Thoracic aorta (tissue), 2 donors: ENCODE measurements at regions not wholly inside any gene's neighbourhood (a gene's known extent, or its start where the extent isn't known, plus 50 kb on each side); places are given as distances from the start of the nearest gene placed in this dataset.

ENCODE experiments used
- ATAC-seq: fragments of 150-250 bp; one replicate; pipeline ENCODE4 v1.8.0; 2017; ENCODE audit warnings: low read depth; ENCODE audit not compliant: insufficient number of reproducible peaks, low FRiP score
- DNase-seq: peaks from one replicate; pipeline ENCODE4 v3.0.0-alpha.2; 2020; ENCODE audit warnings: low spot score
- H3K27ac ChIP-seq, 2 donors: fragments of 200-600 bp; sonication (generic); 1 replicate in 1 of 2; 2 replicates in 1 of 2; pipeline ENCODE4 v1.5.1; 2016; ENCODE audit warnings: mild to moderate bottlenecking in 2 of 2, moderate library complexity in 2 of 2
- H3K27me3 ChIP-seq: fragments of 200-600 bp; sonication (generic); replicated peaks from 2 replicates; pipeline ENCODE4 v1.6.0; 2016; ENCODE audit warnings: mild to moderate bottlenecking; ENCODE audit not compliant: insufficient read depth
- H3K36me3 ChIP-seq: fragments of 200-600 bp; sonication (generic); one replicate; pipeline ENCODE4 v1.5.1; 2016
- H3K4me1 ChIP-seq, 2 donors: fragments of 200-600 bp; sonication (generic); 1 replicate in 1 of 2; 2 replicates in 1 of 2; pipeline versions ENCODE4 v1.5.1 to v1.6.0; 2016; ENCODE audit warnings: low read depth in 2 of 2, mild to moderate bottlenecking in 1 of 2; ENCODE audit not compliant: control insufficient read depth in 1 of 2
- H3K4me3 ChIP-seq: fragments of 200-600 bp; sonication (generic); 2 replicates; pipeline ENCODE4 v1.5.1; 2016; ENCODE audit warnings: mild to moderate bottlenecking
- H3K9me3 ChIP-seq: fragments of 200-600 bp; sonication (generic); 2 replicates; pipeline ENCODE4 v1.5.1; 2016
- CTCF ChIP-seq: fragments of 200-600 bp; sonication (generic); IDR thresholded peaks from one replicate; pipeline ENCODE4 v1.5.1; 2019; ENCODE audit warnings: antibody characterized with exemption

GRCh38 chr5:179411161-179411841 is 66.0 kb upstream of the ADAMTS2 start:
- no peaks in the 10 kb centered on the region for H3K27me3 ChIP-seq
- no peaks in the 10 kb centered on the region for H3K4me1 ChIP-seq
- H3K4me3 ChIP-seq, result no peak overlapping the region
- no peaks in the 10 kb centered on the region for H3K9me3 ChIP-seq
- ATAC-seq (no peak), DNase-seq (no peak)
- TF ChIP-seq CTCF, result no peak
- H3K27ac ChIP-seq, result no peak overlapping the region
- no peaks in the 10 kb centered on the region for H3K36me3 ChIP-seq

DNA sequence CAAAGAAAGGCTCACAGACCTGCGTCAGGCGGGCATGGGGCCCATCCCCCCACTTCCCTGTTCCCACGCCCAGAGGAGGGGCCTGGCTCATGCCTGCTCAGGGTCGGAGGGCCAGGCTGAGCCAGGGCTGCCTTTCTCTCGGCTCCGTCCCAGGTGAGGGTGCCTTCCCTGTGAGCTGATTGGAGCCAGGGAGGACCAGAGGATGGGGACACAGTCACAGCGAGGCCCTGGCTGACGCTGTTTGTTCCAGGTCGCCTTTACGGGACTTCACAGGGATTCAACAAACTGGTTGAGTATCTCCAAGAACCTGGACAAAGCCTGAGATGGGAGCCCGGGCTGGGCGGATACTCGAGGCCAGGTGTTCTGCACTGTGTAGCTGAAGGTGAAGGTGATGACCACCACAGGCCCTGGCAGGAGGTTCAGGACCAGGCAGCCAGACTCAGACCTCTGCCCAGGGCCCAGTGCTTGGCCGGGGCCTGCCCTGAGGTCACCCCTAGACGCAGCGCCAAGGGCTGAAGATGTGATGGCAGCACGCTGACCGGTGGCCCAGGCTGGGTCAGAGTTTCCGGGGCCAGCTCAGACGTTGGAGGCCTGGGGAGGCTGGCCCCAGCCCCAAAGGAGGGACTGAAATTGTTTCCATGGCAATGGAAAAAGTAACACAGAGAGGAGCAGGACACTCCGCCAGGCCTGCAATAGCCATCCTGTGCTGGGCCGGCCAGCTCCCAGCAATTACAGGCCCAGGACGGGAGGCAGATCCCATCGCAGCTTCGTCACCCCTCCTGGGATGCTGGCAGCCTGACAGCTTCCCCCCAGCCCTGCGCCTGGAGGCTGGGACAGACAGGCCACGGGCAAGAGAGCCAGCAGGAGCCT is 65.3 kb upstream of the ADAMTS2 start:
- Histone ChIP-seq H3K9me3 (no peaks in the 10 kb centered on the region), H3K36me3 (no peaks in the 10 kb centered on the region), H3K27me3 (no peaks in the 10 kb centered on the region), H3K27ac (no peak overlapping the region), H3K4me1 (no peaks in the 10 kb centered on the region), H3K4me3 (no peak overlapping the region)
- ATAC-seq (no peak), DNase-seq (no peak)
- no peak for TF ChIP-seq CTCF

DNA sequence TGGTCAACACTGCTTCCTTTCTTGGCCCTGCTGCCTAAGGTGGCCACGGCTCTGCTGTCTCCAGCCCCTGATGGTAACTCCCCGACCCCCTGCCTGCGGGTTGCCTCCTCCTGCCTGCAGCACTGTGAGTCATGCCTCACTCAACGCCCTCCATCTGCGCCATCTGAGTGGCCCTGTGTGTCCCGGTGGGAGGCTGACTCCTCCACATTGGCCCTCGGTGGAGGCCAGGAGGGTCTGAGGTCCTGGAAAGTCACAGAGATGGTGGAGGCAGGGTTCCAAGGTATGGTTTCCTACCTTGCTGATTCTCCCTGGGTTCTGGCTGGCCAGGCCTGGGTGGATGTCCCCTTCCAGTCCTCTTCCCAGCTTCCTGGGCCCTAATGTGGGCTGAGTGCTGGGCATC is 64.5 kb upstream of the ADAMTS2 start:
- no peak for TF ChIP-seq CTCF
- Histone ChIP-seq H3K27me3 (no peaks in the 10 kb centered on the region), H3K4me1 (no peaks in the 10 kb centered on the region), H3K9me3 (no peaks in the 10 kb centered on the region), H3K27ac (no peak overlapping the region), H3K36me3 (no peaks in the 10 kb centered on the region), H3K4me3 (no peak overlapping the region)
- no peak for DNase-seq
- no peak for ATAC-seq

- no peak for DNase-seq
- no peak overlapping the region for H3K27ac ChIP-seq
Observed at GRCh38 chr5:179408611-179409010, 63.4 kb upstream of the ADAMTS2 start.

More at GRCh38 chr5:179408611-179409010, 63.4 kb upstream of the ADAMTS2 start:
- no peak for TF ChIP-seq CTCF
- Histone ChIP-seq H3K4me3 (no peak overlapping the region), H3K27me3 (no peaks in the 10 kb centered on the region), H3K4me1 (no peaks in the 10 kb centered on the region), H3K9me3 (no peaks in the 10 kb centered on the region), H3K36me3 (no peaks in the 10 kb centered on the region)
- no peak for ATAC-seq
